HEK293 (cell line): ENCODE measurements at regions not wholly inside any gene's neighbourhood (a gene's known extent, or its start where the extent isn't known, plus 50 kb on each side); places are given as distances from the start of the nearest gene placed in this dataset.

Experiments used
- CTCF ChIA-PET: fragments of 350-600 bp; formaldehyde crosslinking; extraction: SDS; loops from one replicate; lab custom pipeline; 2021; ENCODE audit warnings: antibody characterized with exemption; lab: Yijun Ruan, JAX
- POLR2A ChIA-PET: fragments of 300-600 bp; formaldehyde crosslinking; extraction: SDS; loops from one replicate; lab custom pipeline; 2020; ENCODE audit warnings: antibody characterized with exemption, inconsistent platforms; lab: Yijun Ruan, JAX
- H3K27ac ChIP-seq: fragments of 200-500 bp; sonication (Bioruptor generic); 2 replicates; pipeline ENCODE4 v1.5.1; 2014; ENCODE audit warnings: low read depth, low read length, control low read depth, inconsistent platforms; ENCODE audit errors: extremely low read depth
- H3K36me3 ChIP-seq, 2 experiments: fragments of 200-500 bp in 1 of 2; sonication (Bioruptor generic) in 1 of 2; 1 replicate in 1 of 2; 2 replicates in 1 of 2; pipeline ENCODE4 v1.5.1; 2014 to 2017; ENCODE audit warnings: inconsistent platforms in 2 of 2, low read length in 2 of 2; ENCODE audit not compliant: control insufficient read depth in 2 of 2, insufficient read depth in 1 of 2
- H3K4me1 ChIP-seq: fragments of 200-500 bp; sonication (Bioruptor generic); 2 replicates; pipeline ENCODE4 v1.5.1; 2014; ENCODE audit warnings: mild to moderate bottlenecking, low read length, inconsistent platforms; ENCODE audit not compliant: control insufficient read depth, insufficient read depth
- H3K4me3 ChIP-seq: 2 replicates; pipeline ENCODE4 v1.5.1; 2011; ENCODE audit warnings: low read depth, mild to moderate bottlenecking, control low read depth, low read length, moderate library complexity
- H3K9me3 ChIP-seq: fragments of 200-500 bp; sonication (Bioruptor generic); 2 replicates; pipeline ENCODE4 v1.5.1; 2014; ENCODE audit warnings: low read depth, low read length, inconsistent platforms; ENCODE audit not compliant: control insufficient read depth, insufficient read depth
- BCL11A ChIP-seq: fragments of 450-650 bp; formaldehyde crosslinking; IDR thresholded peaks from 2 replicates; pipeline ENCODE4 v1.5.1; 2016; ENCODE audit warnings: low read depth, missing biosample characterization, missing genetic modification characterization
- BCL6B ChIP-seq: fragments of 450-650 bp; formaldehyde crosslinking; IDR thresholded peaks from 2 replicates; pipeline ENCODE4 v1.5.1; 2017; ENCODE audit warnings: missing biosample characterization, missing genetic modification characterization
- RBAK ChIP-seq: fragments of 450-650 bp; formaldehyde crosslinking; IDR thresholded peaks from 2 replicates; pipeline ENCODE4 v1.5.1; 2016; ENCODE audit warnings: missing biosample characterization, missing genetic modification characterization
- SP7 ChIP-seq: fragments of 450-650 bp; formaldehyde crosslinking; IDR thresholded peaks from 2 replicates; pipeline ENCODE4 v1.5.1; 2016; ENCODE audit warnings: missing biosample characterization, missing genetic modification characterization
- ZEB2 ChIP-seq: fragments of 450-650 bp; formaldehyde crosslinking; IDR thresholded peaks from 2 replicates; pipeline ENCODE4 v1.5.1; 2016; ENCODE audit warnings: missing biosample characterization, missing genetic modification characterization
- ZFP3 ChIP-seq: fragments of 450-650 bp; formaldehyde crosslinking; IDR thresholded peaks from 2 replicates; pipeline ENCODE4 v1.5.1; 2016; ENCODE audit warnings: low read depth, missing biosample characterization, missing genetic modification characterization
- ZNF10 ChIP-seq: fragments of 450-650 bp; formaldehyde crosslinking; IDR thresholded peaks from 2 replicates; pipeline ENCODE4 v1.5.1; 2017; ENCODE audit warnings: missing biosample characterization, missing genetic modification characterization
- ZNF138 ChIP-seq: fragments of 450-650 bp; formaldehyde crosslinking; IDR thresholded peaks from 2 replicates; pipeline ENCODE4 v1.5.1; 2016; ENCODE audit warnings: missing biosample characterization, missing genetic modification characterization, borderline replicate concordance
- ZNF146 ChIP-seq: fragments of 450-650 bp; formaldehyde crosslinking; IDR thresholded peaks from 2 replicates; pipeline ENCODE4 v1.5.1; 2016; ENCODE audit warnings: missing biosample characterization, missing genetic modification characterization
- ZNF266 ChIP-seq: fragments of 450-650 bp; formaldehyde crosslinking; IDR thresholded peaks from 2 replicates; pipeline ENCODE4 v1.5.1; 2016; ENCODE audit warnings: missing biosample characterization, missing genetic modification characterization, low read depth
- ZNF274 ChIP-seq, 2 experiments: fragments of 200-500 bp in 1 of 2; fragments of 450-650 bp in 1 of 2; sonication (Bioruptor generic) in 1 of 2; formaldehyde crosslinking in 1 of 2; IDR thresholded peaks; 2 replicates each; pipeline versions ENCODE4 v1.5.1 to v1.6.1; 2014 to 2016; ENCODE audit warnings: borderline replicate concordance in 1 of 2, inconsistent platforms in 1 of 2, low read length in 1 of 2, missing biosample characterization in 1 of 2, missing genetic modification characterization in 1 of 2
- ZNF548 ChIP-seq: fragments of 450-650 bp; formaldehyde crosslinking; IDR thresholded peaks from 2 replicates; pipeline ENCODE4 v1.5.1; 2016; ENCODE audit warnings: missing biosample characterization, missing genetic modification characterization
- ZNF629 ChIP-seq: fragments of 450-650 bp; formaldehyde crosslinking; IDR thresholded peaks from 2 replicates; pipeline ENCODE4 v1.5.1; 2017; ENCODE audit warnings: missing biosample characterization, missing genetic modification characterization
- ZNF639 ChIP-seq: fragments of 450-650 bp; formaldehyde crosslinking; IDR thresholded peaks from 2 replicates; pipeline ENCODE4 v1.5.1; 2016; ENCODE audit warnings: missing biosample characterization, missing genetic modification characterization
- ZNF76 ChIP-seq: fragments of 450-650 bp; formaldehyde crosslinking; IDR thresholded peaks from 2 replicates; pipeline ENCODE4; 2016; ENCODE audit warnings: low read depth, missing biosample characterization, missing genetic modification characterization, borderline replicate concordance
- ZSCAN16 ChIP-seq: fragments of 450-650 bp; formaldehyde crosslinking; IDR thresholded peaks from 2 replicates; pipeline ENCODE4 v1.5.1; 2016; ENCODE audit warnings: missing biosample characterization, missing genetic modification characterization

GRCh38 chr11:36824349-36824748 lies 226.3 kb upstream of the RAG2 start:
- TF ChIP-seq ZNF639 (no peak), ZNF138 (no peak)
- H3K4me1 ChIP-seq: no peaks in the 10 kb centered on the region
- CTCF ChIA-PET: interaction anchor here (0.7 to 2.2 kb wide), 6 partner anchors 8 to 533 kb away, joined by 3 to 10 read pairs (median 5); no protein-coding TSS in a partner anchor
- no peak overlapping the region for H3K4me3 ChIP-seq
- no peak overlapping the region for H3K27ac ChIP-seq
- POLR2A ChIA-PET: no interaction called here
- no peaks in the 10 kb centered on the region for H3K9me3 ChIP-seq
- H3K36me3 ChIP-seq: no peaks in the 10 kb centered on the region

- Histone ChIP-seq H3K36me3 (no peaks in the 10 kb centered on the region), H3K9me3 (no peaks in the 10 kb centered on the region), H3K4me1 (no peaks in the 10 kb centered on the region), H3K4me3 (no peak overlapping the region), H3K27ac (no peak overlapping the region)
- ChIA-PET POLR2A (no interaction called here), CTCF (interaction anchor here (0.6 to 2.2 kb wide), 3 partner anchors 76 to 780 kb away, joined by 3 to 9 read pairs (median 4); no protein-coding TSS in a partner anchor)
- TF ChIP-seq RBAK (tag by site-specific recombination): no peak
- TF ChIP-seq ZSCAN16 (tag by site-specific recombination): no peak
These were observed 224.8 kb upstream of the RAG2 start for GRCh38 chr11:36822829-36823228.

GRCh38 chr11:36818410-36818809 lies 220.4 kb upstream of the RAG2 start:
- Histone ChIP-seq H3K4me3 (no peak overlapping the region), H3K4me1 (no peaks in the 10 kb centered on the region), H3K27ac (no peak overlapping the region), H3K36me3 (no peaks in the 10 kb centered on the region), H3K9me3 (no peaks in the 10 kb centered on the region)
- TF ChIP-seq ZNF274 (IDR thresholded peaks at IDR 0.05; ENCODE audit: low read length): no peak
- no peak for TF ChIP-seq ZNF274 (tag by site-specific recombination; IDR thresholded peaks at IDR 0.05; ENCODE audit: borderline replicate concordance)
- TF ChIP-seq ZNF548 (tag by site-specific recombination): no peak
- no peak for TF ChIP-seq ZNF266 (tag by site-specific recombination)
- no peak for TF ChIP-seq ZNF146 (tag by site-specific recombination)
- no peak for TF ChIP-seq BCL11A (tag by site-specific recombination)
- no peak for TF ChIP-seq SP7 (tag by site-specific recombination)
- no peak for TF ChIP-seq BCL6B (tag by site-specific recombination)
- no peak for TF ChIP-seq ZNF10 (tag by site-specific recombination)
- no peak for TF ChIP-seq ZEB2 (tag by site-specific recombination)
- no peak for TF ChIP-seq ZFP3 (tag by site-specific recombination)
- no peak for TF ChIP-seq ZNF629 (tag by site-specific recombination)
- TF ChIP-seq ZNF76 (tag by site-specific recombination): no peak
- ChIA-PET POLR2A (no interaction called here), CTCF (interaction anchor here (0.6 to 3.8 kb wide), 8 partner anchors 9 to 256 kb away, joined by 3 to 15 read pairs (median 3); no protein-coding TSS in a partner anchor)
